ENCODE measurements at regions not wholly inside any gene's neighbourhood (a gene's known extent, or its start where the extent isn't known, plus 50 kb on each side); places are given as distances from the start of the nearest gene placed in this dataset.

DNA sequence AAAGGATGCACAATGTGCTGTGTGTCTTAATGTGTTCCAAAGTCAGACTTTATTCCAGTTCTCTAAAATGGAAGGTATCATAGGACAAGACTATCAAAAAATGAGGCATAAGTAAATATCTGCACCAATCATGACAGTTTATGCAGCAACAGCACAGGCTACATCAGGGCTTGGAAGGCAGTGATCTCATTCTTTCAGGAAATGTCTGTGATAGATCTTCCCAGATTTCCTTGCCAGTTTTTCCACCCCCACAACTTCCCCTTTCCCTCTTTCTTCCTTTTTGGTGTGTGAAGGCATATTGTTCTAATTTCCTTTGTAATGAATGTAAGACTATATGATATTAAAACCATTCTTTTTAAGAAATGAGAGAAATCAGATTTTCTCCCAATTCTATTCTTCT is 326.7 kb downstream of the ATP23 start:
- Histone ChIP-seq H3K4me1 (ENCODE audit: control insufficient read depth in 4 of 4, insufficient read depth in 4 of 4, low read length in 3 of 4) (no peaks in the 10 kb centered on the region), H3K9ac (ENCODE audit: low read depth in 1 of 2, low read length in 2 of 2) (no peak overlapping the region), H3K27me3 (ENCODE audit: control insufficient read depth in 4 of 4, insufficient read depth in 4 of 4, low read length in 3 of 4) (peaks cover 0 to 6% (median 0%) of the 10 kb centered on the region in 4 donors), H3K4me3 (ENCODE audit: low read depth in 1 of 3, low read length in 3 of 3) (no peak overlapping the region), H3K9me3 (ENCODE audit: control insufficient read depth in 4 of 4, low read length in 3 of 4) (peaks cover 0 to 2% (median 0%) of the 10 kb centered on the region in 4 donors), H3K36me3 (ENCODE audit: control insufficient read depth in 4 of 4, insufficient read depth in 3 of 4, low read depth in 1 of 4, low read length in 3 of 4) (no peaks in the 10 kb centered on the region), H3K27ac (ENCODE audit: low read depth in 1 of 2, low read length in 2 of 2) (no peak overlapping the region)
- TF ChIP-seq EGR1 (IDR thresholded peaks at IDR 0.05; ENCODE audit: low read depth in 2 of 2): no peak
- TF ChIP-seq HNF4A (conservative IDR thresholded peaks at IDR 0.05): no peak
- TF ChIP-seq MAX (IDR thresholded peaks at IDR 0.05): no peak
- no peak for TF ChIP-seq FOXA2 (IDR thresholded peaks at IDR 0.05)
- no peak for TF ChIP-seq ATF3 (IDR thresholded peaks at IDR 0.05)
- TF ChIP-seq RAD21 (IDR thresholded peaks at IDR 0.05): no peak
- TF ChIP-seq HNF4G (IDR thresholded peaks at IDR 0.05): no peak
- TF ChIP-seq YY1 (IDR thresholded peaks at IDR 0.05): no peak
- TF ChIP-seq NR2F2 (IDR thresholded peaks at IDR 0.05): no peak
- no peak for TF ChIP-seq FOXA1 (IDR thresholded peaks at IDR 0.05)
- no peak for DNase-seq (ENCODE audit: low spot score)

GRCh38 chr12:58269476-58269875 is 328.1 kb downstream of the ATP23 start:
- H3K27ac ChIP-seq (ENCODE audit: low read depth in 1 of 2, low read length in 2 of 2): no peak overlapping the region
- H3K36me3 ChIP-seq (ENCODE audit: control insufficient read depth in 4 of 4, insufficient read depth in 3 of 4, low read depth in 1 of 4, low read length in 3 of 4): no peaks in the 10 kb centered on the region
- TF ChIP-seq GABPA (IDR thresholded peaks at IDR 0.05 in 1 of 2, conservative IDR thresholded peaks at IDR 0.05 in 1 of 2) (no peak), NR2F2 (IDR thresholded peaks at IDR 0.05) (no peak), ATF3 (IDR thresholded peaks at IDR 0.05) (no peak), HNF4G (IDR thresholded peaks at IDR 0.05) (no peak), FOXA1 (IDR thresholded peaks at IDR 0.05) (no peak), YY1 (IDR thresholded peaks at IDR 0.05) (no peak), JUND (IDR thresholded peaks at IDR 0.05) (no peak), HNF4A (conservative IDR thresholded peaks at IDR 0.05) (no peak), CTCF (IDR thresholded peaks at IDR 0.05; ENCODE audit: low read depth, low read length, missing input control) (no peak), RXRA (IDR thresholded peaks at IDR 0.05) (no peak), FOXA2 (IDR thresholded peaks at IDR 0.05) (no peak), SP1 (IDR thresholded peaks at IDR 0.05) (no peak)
- TF ChIP-seq, protein P1, sequence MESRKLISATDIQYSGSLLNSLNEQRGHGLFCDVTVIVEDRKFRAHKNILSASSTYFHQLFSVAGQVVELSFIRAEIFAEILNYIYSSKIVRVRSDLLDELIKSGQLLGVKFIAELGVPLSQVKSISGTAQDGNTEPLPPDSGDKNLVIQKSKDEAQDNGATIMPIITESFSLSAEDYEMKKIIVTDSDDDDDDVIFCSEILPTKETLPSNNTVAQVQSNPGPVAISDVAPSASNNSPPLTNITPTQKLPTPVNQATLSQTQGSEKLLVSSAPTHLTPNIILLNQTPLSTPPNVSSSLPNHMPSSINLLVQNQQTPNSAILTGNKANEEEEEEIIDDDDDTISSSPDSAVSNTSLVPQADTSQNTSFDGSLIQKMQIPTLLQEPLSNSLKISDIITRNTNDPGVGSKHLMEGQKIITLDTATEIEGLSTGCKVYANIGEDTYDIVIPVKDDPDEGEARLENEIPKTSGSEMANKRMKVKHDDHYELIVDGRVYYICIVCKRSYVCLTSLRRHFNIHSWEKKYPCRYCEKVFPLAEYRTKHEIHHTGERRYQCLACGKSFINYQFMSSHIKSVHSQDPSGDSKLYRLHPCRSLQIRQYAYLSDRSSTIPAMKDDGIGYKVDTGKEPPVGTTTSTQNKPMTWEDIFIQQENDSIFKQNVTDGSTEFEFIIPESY (IDR thresholded peaks at IDR 0.05): no peak
- TF ChIP-seq, protein P2, sequence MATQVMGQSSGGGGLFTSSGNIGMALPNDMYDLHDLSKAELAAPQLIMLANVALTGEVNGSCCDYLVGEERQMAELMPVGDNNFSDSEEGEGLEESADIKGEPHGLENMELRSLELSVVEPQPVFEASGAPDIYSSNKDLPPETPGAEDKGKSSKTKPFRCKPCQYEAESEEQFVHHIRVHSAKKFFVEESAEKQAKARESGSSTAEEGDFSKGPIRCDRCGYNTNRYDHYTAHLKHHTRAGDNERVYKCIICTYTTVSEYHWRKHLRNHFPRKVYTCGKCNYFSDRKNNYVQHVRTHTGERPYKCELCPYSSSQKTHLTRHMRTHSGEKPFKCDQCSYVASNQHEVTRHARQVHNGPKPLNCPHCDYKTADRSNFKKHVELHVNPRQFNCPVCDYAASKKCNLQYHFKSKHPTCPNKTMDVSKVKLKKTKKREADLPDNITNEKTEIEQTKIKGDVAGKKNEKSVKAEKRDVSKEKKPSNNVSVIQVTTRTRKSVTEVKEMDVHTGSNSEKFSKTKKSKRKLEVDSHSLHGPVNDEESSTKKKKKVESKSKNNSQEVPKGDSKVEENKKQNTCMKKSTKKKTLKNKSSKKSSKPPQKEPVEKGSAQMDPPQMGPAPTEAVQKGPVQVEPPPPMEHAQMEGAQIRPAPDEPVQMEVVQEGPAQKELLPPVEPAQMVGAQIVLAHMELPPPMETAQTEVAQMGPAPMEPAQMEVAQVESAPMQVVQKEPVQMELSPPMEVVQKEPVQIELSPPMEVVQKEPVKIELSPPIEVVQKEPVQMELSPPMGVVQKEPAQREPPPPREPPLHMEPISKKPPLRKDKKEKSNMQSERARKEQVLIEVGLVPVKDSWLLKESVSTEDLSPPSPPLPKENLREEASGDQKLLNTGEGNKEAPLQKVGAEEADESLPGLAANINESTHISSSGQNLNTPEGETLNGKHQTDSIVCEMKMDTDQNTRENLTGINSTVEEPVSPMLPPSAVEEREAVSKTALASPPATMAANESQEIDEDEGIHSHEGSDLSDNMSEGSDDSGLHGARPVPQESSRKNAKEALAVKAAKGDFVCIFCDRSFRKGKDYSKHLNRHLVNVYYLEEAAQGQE (IDR thresholded peaks at IDR 0.05): no peak
- peaks cover 0 to 2% (median 0%) of the 10 kb centered on the region in 4 donors for H3K9me3 ChIP-seq (ENCODE audit: control insufficient read depth in 4 of 4, low read length in 3 of 4)
- H3K4me3 ChIP-seq (ENCODE audit: low read depth in 1 of 3, low read length in 3 of 3): no peak overlapping the region
- WGBS: 69% methylated on average over 2 of the region's 2 CpGs
- H3K27me3 ChIP-seq (ENCODE audit: control insufficient read depth in 4 of 4, insufficient read depth in 4 of 4, low read length in 3 of 4): peaks cover 0 to 6% (median 0%) of the 10 kb centered on the region in 4 donors
- no peak overlapping the region for H3K9ac ChIP-seq (ENCODE audit: low read depth in 1 of 2, low read length in 2 of 2)
- no peak for DNase-seq (ENCODE audit: low spot score)
- H3K4me1 ChIP-seq (ENCODE audit: control insufficient read depth in 4 of 4, insufficient read depth in 4 of 4, low read length in 3 of 4): no peaks in the 10 kb centered on the region

Data from liver (tissue), 8 donors.